ENCODE measurements at regions not wholly inside any gene's neighbourhood (a gene's known extent, or its start where the extent isn't known, plus 50 kb on each side); places are given as distances from the start of the nearest gene placed in this dataset.
A peak's percentile ranks its signal among the peaks of the same experiment; 100 is the strongest.

DNA sequence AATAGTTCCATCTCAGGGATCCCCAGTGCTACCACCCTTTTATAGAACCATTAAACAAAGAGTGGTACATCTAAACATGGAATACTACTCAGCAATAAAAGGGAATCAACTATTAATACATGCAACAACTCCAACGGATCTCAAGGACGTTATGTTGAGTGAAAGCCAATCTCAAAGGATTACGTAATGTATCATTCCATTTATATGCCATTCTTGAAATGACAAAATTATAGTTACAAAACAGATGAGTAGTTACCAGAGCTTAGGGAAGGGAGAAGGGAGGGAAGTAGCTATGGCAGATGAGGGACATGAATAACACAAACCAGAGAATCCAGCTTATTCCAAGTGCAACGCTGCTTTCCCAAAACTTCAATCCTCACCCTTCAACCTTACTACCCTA lies 69.5 kb downstream of the ACTL7B start:
- Histone ChIP-seq H3K36me3 (ENCODE audit: control insufficient read depth in 2 of 2, extremely low read depth in 1 of 2, insufficient read depth in 2 of 2, low read length in 2 of 2) (no peaks in the 10 kb centered on the region), H3K9ac (ENCODE audit: control insufficient read depth, extremely low read depth, insufficient read depth, low read length) (peak overlapping the region; percentile 74), H2AFZ (ENCODE audit: control insufficient read depth, low read length) (no peak overlapping the region), H3K9me1 (ENCODE audit: control insufficient read depth, extremely low read depth, insufficient read depth, low read length) (peaks cover 2% of the 10 kb centered on the region), H3K9me3 (ENCODE audit: control insufficient read depth, low read depth, low read length) (no peaks in the 10 kb centered on the region), H3K4me3 (ENCODE audit: control insufficient read depth in 2 of 3, extremely low read depth in 1 of 3, insufficient read depth in 2 of 3, low read depth in 1 of 3, low read length in 3 of 3) (no peak overlapping the region), H3K27ac (ENCODE audit: control insufficient read depth, insufficient read depth, low read length) (peak overlapping the region; percentile 94), H3K27me3 (ENCODE audit: control insufficient read depth, extremely low read depth, insufficient read depth, low read length) (no peaks in the 10 kb centered on the region), H4K20me1 (ENCODE audit: control insufficient read depth, extremely low read depth, insufficient read depth, low read length) (no peaks in the 10 kb centered on the region), H3K4me1 (ENCODE audit: control insufficient read depth, extremely low read depth, insufficient read depth, low read length) (peaks cover 50% of the 10 kb centered on the region), H3K79me2 (ENCODE audit: control insufficient read depth, insufficient read depth, low read length) (no peaks in the 10 kb centered on the region), H3K4me2 (ENCODE audit: control insufficient read depth, extremely low read depth, insufficient read depth, low read depth, low read length) (peak overlapping the region; percentile 84)
- DNase-seq (ENCODE audit: low read depth, low spot score) (no peak), FAIRE-seq (no peak)
- TF ChIP-seq, protein P1, sequence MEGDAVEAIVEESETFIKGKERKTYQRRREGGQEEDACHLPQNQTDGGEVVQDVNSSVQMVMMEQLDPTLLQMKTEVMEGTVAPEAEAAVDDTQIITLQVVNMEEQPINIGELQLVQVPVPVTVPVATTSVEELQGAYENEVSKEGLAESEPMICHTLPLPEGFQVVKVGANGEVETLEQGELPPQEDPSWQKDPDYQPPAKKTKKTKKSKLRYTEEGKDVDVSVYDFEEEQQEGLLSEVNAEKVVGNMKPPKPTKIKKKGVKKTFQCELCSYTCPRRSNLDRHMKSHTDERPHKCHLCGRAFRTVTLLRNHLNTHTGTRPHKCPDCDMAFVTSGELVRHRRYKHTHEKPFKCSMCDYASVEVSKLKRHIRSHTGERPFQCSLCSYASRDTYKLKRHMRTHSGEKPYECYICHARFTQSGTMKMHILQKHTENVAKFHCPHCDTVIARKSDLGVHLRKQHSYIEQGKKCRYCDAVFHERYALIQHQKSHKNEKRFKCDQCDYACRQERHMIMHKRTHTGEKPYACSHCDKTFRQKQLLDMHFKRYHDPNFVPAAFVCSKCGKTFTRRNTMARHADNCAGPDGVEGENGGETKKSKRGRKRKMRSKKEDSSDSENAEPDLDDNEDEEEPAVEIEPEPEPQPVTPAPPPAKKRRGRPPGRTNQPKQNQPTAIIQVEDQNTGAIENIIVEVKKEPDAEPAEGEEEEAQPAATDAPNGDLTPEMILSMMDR (optimal IDR thresholded peaks at IDR 0.05 in 1 of 3, IDR thresholded peaks at IDR 0.05 in 1 of 3, conservative IDR thresholded peaks at IDR 0.05 in 1 of 3; ENCODE audit: extremely low read depth in 1 of 3, insufficient read depth in 2 of 3, low read length in 3 of 3) = no peak
- no peak for TF ChIP-seq EZH2 (IDR thresholded peaks at IDR 0.05; ENCODE audit: low read length)
- dilution Hi-C loops (cut with MboI; ENCODE audit: extremely low pct_ligation_motif_present, low sequenced_read_pairs) = no loop called here

DNA sequence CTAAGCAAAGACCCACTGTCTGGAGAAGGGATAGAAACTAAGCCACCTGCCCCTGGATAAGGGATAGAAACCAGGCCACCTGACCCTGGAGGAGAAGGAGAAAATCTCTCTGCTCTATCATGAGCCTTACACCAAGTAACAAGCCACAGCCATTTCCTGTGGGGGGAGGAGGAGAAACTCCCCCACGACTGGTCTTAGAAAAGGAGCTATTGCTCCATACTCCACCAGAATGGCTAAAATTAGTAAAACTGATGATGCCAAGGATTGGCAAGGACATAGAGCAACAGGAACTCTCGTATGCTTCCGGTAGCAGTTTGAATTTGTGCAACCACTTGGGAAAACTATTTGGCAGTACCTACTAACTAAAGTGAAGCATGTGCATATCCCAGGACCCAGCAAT lies 70.8 kb downstream of the ACTL7B start:
- H3K9ac ChIP-seq (ENCODE audit: control insufficient read depth, extremely low read depth, insufficient read depth, low read length) = no peak overlapping the region
- no peaks in the 10 kb centered on the region for H3K36me3 ChIP-seq (ENCODE audit: control insufficient read depth in 2 of 2, extremely low read depth in 1 of 2, insufficient read depth in 2 of 2, low read length in 2 of 2)
- H2AFZ ChIP-seq (ENCODE audit: control insufficient read depth, low read length) = no peak overlapping the region
- TF ChIP-seq, protein P1 (optimal IDR thresholded peaks at IDR 0.05 in 1 of 3, IDR thresholded peaks at IDR 0.05 in 1 of 3, conservative IDR thresholded peaks at IDR 0.05 in 1 of 3; ENCODE audit: extremely low read depth in 1 of 3, insufficient read depth in 2 of 3, low read length in 3 of 3) = no peak
- peaks cover 2% of the 10 kb centered on the region for H3K9me1 ChIP-seq (ENCODE audit: control insufficient read depth, extremely low read depth, insufficient read depth, low read length)
- no peaks in the 10 kb centered on the region for H3K9me3 ChIP-seq (ENCODE audit: control insufficient read depth, low read depth, low read length)
- no peak overlapping the region for H3K27ac ChIP-seq (ENCODE audit: control insufficient read depth, insufficient read depth, low read length)
- H3K4me1 ChIP-seq (ENCODE audit: control insufficient read depth, extremely low read depth, insufficient read depth, low read length) = peaks cover 62% of the 10 kb centered on the region
- H3K4me3 ChIP-seq (ENCODE audit: control insufficient read depth in 2 of 3, extremely low read depth in 1 of 3, insufficient read depth in 2 of 3, low read depth in 1 of 3, low read length in 3 of 3) = no peak overlapping the region
- DNase-seq (ENCODE audit: low read depth, low spot score) (no peak), FAIRE-seq (no peak)
- no peaks in the 10 kb centered on the region for H3K27me3 ChIP-seq (ENCODE audit: control insufficient read depth, extremely low read depth, insufficient read depth, low read length)
- dilution Hi-C loops (cut with MboI; ENCODE audit: extremely low pct_ligation_motif_present, low sequenced_read_pairs) = no loop called here
- H3K4me2 ChIP-seq (ENCODE audit: control insufficient read depth, extremely low read depth, insufficient read depth, low read depth, low read length) = no peak overlapping the region
- no peaks in the 10 kb centered on the region for H4K20me1 ChIP-seq (ENCODE audit: control insufficient read depth, extremely low read depth, insufficient read depth, low read length)
- H3K79me2 ChIP-seq (ENCODE audit: control insufficient read depth, insufficient read depth, low read length) = no peaks in the 10 kb centered on the region

Data from keratinocyte (primary cell).